Head of caudate nucleus (tissue), 42 donors: ENCODE measurements at regions not wholly inside any gene's neighbourhood (a gene's known extent, or its start where the extent isn't known, plus 50 kb on each side); places are given as distances from the start of the nearest gene placed in this dataset.
"Not testable (repeated sequence)": the region's sequence is repeated elsewhere in the genome, so short reads cannot be mapped to it uniquely, and the experiment has no call there.

ENCODE experiments used
- DNase-seq, 42 donors: peaks; one replicate each; pipeline versions ENCODE4 v3.0.0 to v3.0.0-alpha.2; 2020 to 2021; ENCODE audit warnings: mixed read lengths in 7 of 42
- intact Hi-C: fragments of 100-400 bp; cut with DNase I; formaldehyde crosslinking; loops from one replicate; pipeline ENCODE4 v1.15.0; 2022

- intact Hi-C loops: no loop called here
- DNase-seq: peak in 2 of 42 donors; percentile 11 to 40
Observed at GRCh38 chr2:65901756-65902155, 469.4 kb upstream of the SPRED2 start.

DNA sequence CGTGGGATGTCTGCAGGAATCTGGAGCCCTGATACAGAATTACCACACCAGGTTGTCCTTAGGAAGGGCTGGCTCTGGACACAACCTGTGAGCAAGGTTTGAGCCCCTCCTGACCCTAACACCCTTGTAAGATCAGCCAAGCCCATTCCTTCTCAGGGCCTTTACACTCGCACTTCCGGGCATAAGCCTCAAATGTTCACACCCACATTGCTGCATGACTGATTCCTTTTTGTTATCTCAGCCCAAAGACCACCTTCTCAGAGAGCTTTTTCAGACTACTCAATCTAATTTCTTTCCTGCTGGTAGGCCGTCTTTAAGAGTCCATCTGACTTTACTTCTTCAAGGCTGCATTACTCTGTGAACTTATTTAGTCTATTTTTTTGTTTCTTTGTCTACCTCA, 464.0 kb upstream of the SPRED2 start:
- intact Hi-C loops: no loop called here

GRCh38 chr2:65890131-65890530, 457.7 kb upstream of the SPRED2 start:
- DNase-seq, intact Hi-C loops: not testable (repeated sequence)

More for the DNA sequence above, 464.0 kb upstream of the SPRED2 start:
- no peak for DNase-seq

DNA sequence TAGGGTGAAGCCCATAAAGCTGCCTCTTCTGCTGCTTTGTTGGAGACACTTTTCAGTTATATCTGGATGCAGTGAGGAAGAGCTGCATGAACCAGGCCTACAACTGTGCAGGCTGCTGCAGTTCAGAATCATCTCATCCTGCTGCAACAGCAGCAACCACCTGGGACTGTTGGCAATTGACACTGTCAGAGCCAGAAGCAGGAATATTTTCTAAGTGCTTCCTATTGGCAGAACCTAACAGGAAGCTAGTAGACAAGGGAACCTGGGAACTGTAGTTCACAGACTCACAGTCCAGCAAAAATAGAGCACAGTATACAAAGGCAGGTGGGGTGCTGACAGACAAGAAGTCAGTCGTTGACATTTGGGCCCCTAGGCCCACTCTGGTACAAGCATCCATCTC, 452.9 kb upstream of the SPRED2 start:
- DNase-seq: no peak

DNA sequence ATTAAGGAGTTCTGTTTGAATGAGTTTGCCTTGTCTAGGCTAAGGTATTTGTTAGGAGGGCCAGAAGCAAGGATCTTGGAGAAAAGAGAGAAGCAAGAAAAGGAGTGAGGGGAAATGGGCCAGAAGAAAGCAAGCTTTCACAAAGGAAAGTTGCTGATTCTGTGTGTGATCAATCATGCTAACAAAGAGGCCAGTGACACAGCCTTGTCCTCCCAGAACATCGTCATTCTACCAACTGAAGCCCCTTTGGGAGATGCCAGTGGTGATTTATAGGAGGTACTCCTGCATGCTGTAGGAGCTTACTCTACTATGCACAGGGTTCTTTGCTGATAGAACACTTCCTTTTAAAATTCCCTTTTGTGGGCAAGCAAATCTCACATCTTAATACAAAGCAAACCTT, 449.2 kb upstream of the SPRED2 start:
- intact Hi-C loops: no loop called here
- DNase-seq: no peak

More for the DNA sequence above, 452.9 kb upstream of the SPRED2 start:
- intact Hi-C loops: no loop called here

- intact Hi-C loops: no loop called here
- no peak for DNase-seq
Observed at GRCh38 chr2:65880436-65880835, 448.0 kb upstream of the SPRED2 start.

- intact Hi-C loops: no loop called here
- no peak for DNase-seq
Observed at GRCh38 chr2:65878011-65878340, 445.6 kb upstream of the SPRED2 start.

DNA sequence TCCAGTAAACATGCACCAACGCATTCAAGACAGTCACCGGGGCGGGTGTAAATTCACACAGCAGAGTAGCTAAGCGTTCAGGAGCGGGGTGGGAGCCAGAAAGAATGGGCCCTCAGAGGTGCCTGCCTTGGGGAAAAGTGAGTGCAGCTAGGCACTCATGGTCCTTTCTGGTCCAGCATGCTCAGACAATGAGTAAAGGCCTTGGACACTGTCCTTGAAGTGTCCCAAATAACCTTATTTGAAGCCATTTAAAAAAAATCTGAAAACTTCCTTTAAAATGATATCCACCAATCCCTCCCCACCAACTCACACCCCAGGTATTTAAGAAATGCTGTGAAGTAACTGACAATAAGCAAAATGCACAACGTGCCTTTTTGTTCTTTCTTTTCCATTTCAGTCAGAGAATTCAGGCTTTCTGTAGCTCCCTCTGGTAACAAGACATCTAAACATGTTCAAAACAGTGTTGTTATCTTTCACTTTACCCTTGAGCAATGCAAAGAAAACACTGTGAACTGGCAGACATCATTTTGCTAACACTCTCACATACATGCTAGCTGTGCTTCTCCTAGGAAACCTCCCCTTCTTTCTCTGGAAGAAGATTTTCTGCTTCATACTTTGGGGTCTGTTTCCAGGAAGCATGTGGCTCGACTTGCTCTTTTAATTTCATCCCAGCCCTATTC, 445.1 kb upstream of the SPRED2 start:
- no peak for DNase-seq
- intact Hi-C loops: no loop called here

DNA sequence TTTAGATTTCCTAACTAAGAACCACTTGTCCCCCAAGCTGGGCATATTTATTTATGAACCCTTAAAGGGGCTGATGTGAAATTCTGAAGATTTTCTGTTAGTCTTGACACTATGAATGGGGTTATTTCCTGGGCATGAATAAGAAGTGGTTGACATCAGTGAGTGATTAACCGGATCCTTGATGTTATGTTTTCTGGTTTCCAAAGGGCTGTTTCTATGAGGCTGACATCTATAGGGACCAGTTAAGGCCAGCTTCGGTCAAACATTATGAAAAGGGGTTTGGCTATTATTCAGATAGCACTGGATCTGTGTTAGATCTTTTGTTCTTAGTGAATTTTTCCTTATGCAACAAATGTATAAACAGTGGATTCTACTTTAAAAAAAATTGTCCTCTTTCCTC, 443.7 kb upstream of the SPRED2 start:
- DNase-seq: no peak
- intact Hi-C loops: no loop called here

GRCh38 chr2:65870826-65871225, 438.4 kb upstream of the SPRED2 start:
- no peak for DNase-seq
- intact Hi-C loops: no loop called here

- peak in 27 of 42 donors; percentile 10 to 62 (median 30) for DNase-seq
- intact Hi-C loops: no loop called here
Observed at GRCh38 chr2:65869296-65869695, 436.9 kb upstream of the SPRED2 start.

DNA sequence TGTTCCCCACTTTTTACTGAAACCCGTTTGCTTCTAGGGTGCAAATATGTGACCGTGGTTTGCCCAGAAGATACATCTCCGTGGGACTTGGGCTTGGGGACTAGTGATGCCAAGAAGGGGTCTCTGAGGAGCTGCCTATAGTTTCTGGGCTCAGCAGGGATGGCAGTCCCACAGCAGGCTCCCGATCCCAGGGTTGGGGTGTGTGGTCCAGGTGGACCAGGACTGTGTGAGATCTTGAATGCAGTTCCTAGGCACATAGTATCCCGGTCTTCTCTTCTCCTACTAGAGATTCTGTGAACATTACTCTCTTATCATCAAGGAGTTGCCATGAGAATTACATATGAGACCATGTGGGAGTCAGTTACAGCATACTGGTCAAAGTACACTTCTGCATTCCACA, 435.8 kb upstream of the SPRED2 start:
- intact Hi-C loops: no loop called here
- no peak for DNase-seq

DNA sequence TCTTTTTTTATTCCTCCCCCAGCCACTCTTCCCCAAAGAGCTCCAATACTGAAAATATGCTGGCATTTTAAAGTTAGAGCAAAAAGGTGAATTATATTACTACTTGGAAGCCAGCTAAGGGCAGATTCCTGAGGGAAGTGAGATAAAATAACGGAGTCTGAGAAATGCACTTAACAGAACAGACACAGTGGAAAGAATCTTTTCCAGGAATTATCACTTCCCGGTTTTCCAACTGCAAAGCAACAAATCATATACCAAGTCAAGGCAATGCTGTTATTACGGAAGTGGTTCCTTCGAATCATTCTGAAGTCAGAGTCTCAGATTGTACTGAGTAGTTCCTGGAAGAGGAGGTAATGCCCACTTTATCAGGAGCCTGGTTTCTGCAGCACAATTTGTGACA, 435.0 kb upstream of the SPRED2 start:
- DNase-seq: no peak
- intact Hi-C loops: no loop called here

DNA sequence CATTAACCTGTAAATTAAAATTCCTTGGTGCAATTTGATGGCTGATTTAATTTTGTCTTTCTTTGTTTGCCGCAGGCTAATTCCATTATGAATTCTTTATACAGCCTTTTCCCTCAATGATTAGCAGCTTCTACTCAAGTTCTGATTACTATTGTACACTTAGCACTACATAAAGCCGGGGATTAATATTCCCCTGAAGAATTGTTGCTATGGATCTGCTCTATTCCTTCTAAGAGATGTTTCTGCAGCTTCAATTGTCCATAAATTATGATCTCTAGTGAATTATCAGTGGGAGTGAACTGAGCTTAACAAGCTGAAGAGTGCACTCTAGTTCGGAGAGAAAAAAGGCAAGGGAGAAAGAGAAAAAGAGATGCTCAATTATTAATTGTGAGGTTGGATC, 433.7 kb upstream of the SPRED2 start:
- intact Hi-C loops: no loop called here
- no peak for DNase-seq

DNA sequence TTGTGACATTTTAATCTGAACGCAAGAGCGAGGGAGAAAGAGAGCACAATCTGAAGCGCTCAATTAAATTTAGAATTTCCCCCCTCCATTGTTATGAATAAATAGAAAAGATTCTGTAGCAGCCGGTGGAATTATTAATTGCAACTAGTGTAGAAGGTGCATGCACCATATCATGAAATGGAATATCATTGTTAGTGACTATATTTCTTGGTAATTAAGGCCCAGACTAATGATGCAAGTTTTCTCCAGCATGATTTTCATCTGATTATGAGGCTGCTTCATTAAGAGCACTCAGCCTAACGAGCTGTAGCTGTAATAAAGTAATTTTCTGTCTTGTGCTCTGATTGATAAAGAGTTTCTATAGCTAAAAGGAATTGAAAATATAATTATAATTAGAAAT, 432.2 kb upstream of the SPRED2 start:
- intact Hi-C loops: no loop called here
- no peak for DNase-seq

GRCh38 chr2:65863713-65864112, 431.3 kb upstream of the SPRED2 start:
- no peak for DNase-seq
- intact Hi-C loops: no loop called here

- intact Hi-C loops: no loop called here
- DNase-seq: no peak
Observed at GRCh38 chr2:65856928-65857327, 424.5 kb upstream of the SPRED2 start.

DNA sequence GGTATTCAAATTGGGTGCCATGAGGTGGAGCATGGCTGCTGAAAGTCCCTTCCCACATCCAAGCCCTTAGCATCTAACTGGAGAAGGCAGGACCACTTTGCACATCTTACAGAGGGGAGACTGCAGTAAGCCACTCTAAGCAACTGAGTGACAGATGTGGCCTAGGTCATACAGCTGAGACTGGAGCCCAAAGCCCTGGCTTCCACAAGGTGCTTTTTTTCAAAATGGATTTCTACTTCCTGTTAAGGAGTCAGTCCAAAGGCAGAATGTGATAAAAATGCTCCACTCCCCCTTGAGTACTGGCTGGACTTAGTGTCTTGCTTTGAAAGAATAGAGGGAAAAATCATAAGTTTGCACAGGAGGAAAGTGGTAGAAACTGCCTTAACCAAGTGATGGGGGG, 424.0 kb upstream of the SPRED2 start:
- no peak for DNase-seq
- intact Hi-C loops: no loop called here

GRCh38 chr2:65850695-65851094, 418.3 kb upstream of the SPRED2 start:
- intact Hi-C loops: no loop called here
- no peak for DNase-seq

- DNase-seq: peak in 1 of 42 donors; percentile 1
- intact Hi-C loops: no loop called here
Observed at GRCh38 chr2:65846989-65847678, 414.7 kb upstream of the SPRED2 start.
